HG03457 (cell line): ENCODE measurements at regions not wholly inside any gene's neighbourhood (a gene's known extent, or its start where the extent isn't known, plus 50 kb on each side); places are given as distances from the start of the nearest gene placed in this dataset.
"Not testable (repeated sequence)": the region's sequence is repeated elsewhere in the genome, so short reads cannot be mapped to it uniquely, and the experiment has no call there.

ENCODE experiments used
- ATAC-seq: cut with Tn5 transposase; IDR thresholded peaks from one replicate; pipeline ENCODE4 v1.9.1; 2021; ENCODE audit warnings: moderate number of reproducible peaks; ENCODE audit not compliant: unreplicated experiment

- ATAC-seq = no peak
Measured at GRCh38 chr21:18705971-18706370, 302.4 kb upstream of the TMPRSS15 start.

DNA sequence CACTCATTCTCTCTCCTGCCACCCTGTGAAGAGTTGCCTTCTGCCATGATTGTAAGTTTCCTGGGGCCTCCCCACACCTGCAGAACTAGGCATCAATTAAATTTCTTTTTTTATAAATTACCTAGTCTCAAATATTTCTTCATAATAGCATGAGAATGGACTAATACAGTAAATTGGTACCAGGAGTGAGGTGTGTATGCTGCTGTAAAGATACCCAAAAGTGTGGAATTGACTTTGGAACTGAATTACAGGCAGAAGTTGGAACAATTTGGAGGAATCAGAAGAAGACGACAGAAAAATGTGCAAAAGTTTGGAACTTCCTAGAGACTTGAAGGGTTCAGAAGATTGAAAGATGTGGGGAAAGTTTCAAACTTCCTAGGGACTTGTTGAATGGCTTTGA is 308.1 kb upstream of the TMPRSS15 start:
- no peak for ATAC-seq

GRCh38 chr21:18715606-18716005 is 312.0 kb upstream of the TMPRSS15 start:
- ATAC-seq = no peak

- ATAC-seq = no peak
Measured at GRCh38 chr21:18716578-18717138, 313.1 kb upstream of the TMPRSS15 start.

DNA sequence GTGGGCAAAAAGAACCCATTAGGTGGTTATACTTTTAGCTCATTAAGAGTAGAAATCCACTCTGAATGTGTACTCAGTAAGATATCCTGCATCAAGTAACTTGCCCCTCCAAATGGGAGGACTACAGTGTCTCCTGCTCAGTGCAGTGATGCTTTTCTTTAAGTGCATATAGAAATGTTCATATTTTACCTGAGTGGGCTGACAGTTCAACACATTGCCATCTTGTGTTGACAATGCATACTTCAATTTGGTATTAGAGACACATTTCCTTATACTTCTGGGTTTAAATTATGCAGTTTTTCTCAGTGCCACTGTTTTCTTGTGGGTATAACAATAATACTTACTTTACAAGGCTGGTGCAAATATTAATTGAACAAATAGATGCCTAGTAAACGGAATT is 318.6 kb upstream of the TMPRSS15 start:
- no peak for ATAC-seq

DNA sequence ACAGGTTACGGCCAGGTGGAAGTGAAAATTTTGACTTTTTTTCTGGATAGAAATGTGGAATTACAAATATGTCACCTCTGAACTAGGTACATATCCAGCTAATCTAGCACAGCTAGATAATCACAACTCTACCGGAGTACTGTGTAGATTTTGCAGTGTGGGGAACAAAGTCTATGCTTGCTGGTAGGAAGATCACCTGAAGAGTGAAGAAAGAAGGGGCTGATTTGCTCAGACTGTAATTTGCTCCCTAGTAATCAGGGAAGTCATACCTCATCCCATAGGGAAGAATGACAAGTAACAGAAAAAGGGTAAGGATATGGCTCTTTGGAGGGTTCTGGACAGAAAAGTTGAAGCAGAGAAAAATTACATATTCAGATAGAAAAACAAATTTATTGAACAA is 319.6 kb upstream of the TMPRSS15 start:
- no peak for ATAC-seq

GRCh38 chr21:18725653-18726052 is 322.1 kb upstream of the TMPRSS15 start:
- no peak for ATAC-seq

GRCh38 chr21:18741954-18742353 is 338.4 kb upstream of the TMPRSS15 start:
- no peak for ATAC-seq

DNA sequence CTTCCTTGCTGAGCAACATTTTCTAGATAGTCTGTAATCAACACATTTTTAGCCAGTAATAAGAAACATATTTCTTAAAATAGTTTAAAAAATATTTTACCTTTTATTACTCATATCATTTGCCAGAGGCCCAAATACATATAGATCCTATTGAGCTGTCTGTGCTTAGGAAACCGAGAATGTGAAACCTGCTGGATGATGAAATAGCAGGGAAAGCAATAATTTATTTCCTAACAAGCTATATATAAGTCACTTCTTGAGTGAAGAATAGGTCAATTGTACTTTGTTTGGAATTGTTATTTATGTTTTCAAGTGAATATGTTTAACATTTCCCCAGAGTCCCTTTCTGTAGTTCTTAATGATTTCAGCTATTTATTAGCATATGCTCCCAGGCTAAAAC is 339.9 kb upstream of the TMPRSS15 start:
- ATAC-seq = no peak

DNA sequence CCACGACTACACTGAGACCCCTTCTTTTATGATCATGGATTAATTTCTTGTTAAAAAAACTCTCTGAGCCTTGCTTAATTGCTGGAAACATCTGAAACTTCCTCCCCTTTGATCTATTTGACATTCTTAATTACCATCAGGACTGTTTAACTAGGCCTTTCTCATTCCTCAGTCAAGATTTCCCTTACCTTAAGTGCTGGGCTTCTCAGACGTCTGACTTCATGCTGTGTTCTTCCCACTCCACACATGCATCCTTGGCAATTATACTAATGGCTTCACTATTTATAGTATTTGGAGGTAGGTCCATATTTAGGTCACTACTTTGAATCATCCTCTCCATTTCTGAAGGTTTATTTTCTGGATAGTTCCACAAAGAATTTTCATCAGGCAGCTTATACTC is 341.3 kb upstream of the TMPRSS15 start:
- ATAC-seq = no peak

DNA sequence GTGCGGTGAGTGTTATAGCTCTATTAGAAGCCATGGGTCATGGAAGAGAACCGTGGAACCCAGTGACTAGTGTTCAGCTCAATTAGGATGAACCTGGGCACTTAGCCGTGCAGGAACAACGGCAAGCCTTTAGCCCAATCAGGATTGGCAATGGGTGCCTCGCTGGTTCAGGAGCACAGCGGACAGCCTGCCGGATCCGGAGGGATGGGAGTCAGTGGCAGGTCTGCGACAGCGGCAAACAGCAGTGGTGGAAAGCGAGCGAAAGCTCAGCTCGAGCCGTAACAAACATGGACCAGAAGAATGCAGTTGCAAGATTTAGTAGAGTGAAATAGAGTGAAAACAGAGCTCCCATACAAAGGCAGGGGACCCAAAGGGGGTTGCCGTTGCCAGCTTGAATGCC is 349.3 kb upstream of the TMPRSS15 start:
- ATAC-seq = not testable (repeated sequence)

- ATAC-seq = not testable (repeated sequence)
Measured at GRCh38 chr21:18756272-18756671, 352.7 kb upstream of the TMPRSS15 start.

GRCh38 chr21:18759267-18759666 is 355.7 kb upstream of the TMPRSS15 start:
- no peak for ATAC-seq

GRCh38 chr21:18759751-18760161 is 356.2 kb upstream of the TMPRSS15 start:
- ATAC-seq = no peak

- no peak for ATAC-seq
Measured at GRCh38 chr21:18760247-18760646, 356.7 kb upstream of the TMPRSS15 start.

DNA sequence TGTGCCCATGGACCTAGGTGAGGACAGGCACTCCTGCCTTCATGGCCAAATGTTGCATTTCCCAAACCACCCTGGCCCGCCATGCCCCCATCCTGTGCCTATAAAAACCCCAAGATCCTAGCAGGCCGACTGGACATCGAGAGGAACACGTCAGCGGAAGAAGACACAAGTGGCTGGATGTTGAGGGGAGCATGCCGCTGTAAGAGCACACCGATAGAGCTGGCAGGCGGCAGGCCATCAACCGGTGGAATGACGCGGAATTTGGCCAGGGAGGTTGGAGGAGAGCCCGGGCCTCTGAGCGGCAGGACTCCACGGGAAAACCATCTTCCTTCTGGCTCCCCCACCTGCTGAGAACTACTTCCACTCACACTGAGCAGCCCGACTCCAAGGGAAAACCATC is 361.1 kb upstream of the TMPRSS15 start:
- no peak for ATAC-seq

DNA sequence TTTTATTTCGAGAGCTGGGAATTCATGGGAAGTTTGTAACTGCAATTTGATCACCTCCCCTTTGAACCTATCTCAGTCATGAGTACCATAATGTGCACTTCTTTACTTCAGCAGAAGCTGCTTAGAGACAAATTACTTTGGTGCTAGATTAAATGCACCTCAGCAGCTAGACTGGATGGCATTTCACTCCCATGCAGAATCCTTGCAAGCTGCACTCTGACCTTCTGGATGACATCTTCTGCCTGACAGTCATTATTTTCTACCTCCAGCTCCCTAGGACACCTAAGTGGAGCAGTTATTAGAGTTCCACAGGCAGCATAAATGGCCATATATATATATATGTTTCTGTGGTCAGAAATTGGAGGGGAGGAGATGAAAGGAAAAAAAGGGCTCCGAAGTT is 366.0 kb upstream of the TMPRSS15 start:
- ATAC-seq = no peak

DNA sequence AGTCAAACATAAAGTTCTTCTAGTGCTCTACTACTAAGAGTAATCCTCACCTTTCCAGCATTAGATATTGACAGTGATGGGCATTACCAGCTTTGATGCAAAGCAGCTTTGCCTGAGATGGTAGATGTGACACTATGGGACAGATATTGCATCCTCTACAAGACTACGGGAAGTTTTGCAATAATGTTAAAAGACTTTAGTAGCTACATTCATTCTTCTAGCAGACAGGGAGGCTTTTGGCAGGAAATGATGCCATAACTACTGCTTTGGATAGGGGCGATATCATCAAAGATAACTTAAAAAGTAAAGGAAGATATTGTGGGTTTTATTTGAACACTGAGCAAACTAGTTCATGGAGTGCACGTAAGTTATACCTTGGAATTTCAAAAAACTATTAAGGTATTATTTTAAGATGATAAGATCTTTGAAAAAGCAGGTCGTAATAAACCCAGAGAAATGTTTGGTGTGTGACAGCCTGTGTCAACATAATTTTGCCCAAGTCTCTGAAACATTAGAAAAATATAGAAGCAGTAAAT is 368.3 kb upstream of the TMPRSS15 start:
- no peak for ATAC-seq

- no peak for ATAC-seq
Measured at GRCh38 chr21:18772404-18772803, 368.8 kb upstream of the TMPRSS15 start.

GRCh38 chr21:18772897-18773296 is 369.3 kb upstream of the TMPRSS15 start:
- no peak for ATAC-seq

- no peak for ATAC-seq
Measured at GRCh38 chr21:18776936-18777335, 373.4 kb upstream of the TMPRSS15 start.

- ATAC-seq = no peak
Measured at GRCh38 chr21:18782721-18783120, 379.1 kb upstream of the TMPRSS15 start.

DNA sequence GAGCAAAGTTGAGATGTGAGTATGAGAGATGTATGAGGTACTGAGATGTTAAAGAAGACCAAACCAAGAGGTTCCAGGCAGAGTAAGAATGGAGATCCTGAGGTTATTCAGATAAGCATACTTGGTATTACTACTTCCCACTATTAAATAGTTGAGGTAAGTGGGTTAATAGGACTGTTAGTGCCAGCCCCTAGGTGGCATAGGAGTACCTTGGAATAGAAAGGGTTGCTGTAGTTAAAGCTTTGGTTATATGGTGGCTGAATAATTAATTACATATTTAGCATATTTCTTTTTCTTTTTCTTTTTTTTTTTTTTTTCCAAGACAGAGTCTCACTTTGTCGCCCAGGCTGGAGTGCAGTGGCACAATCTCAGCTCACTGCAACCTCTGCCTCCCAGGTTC is 397.9 kb upstream of the TMPRSS15 start:
- no peak for ATAC-seq
